Hindlimb muscle (tissue), 1 donor: ENCODE measurements at regions not wholly inside any gene's neighbourhood (a gene's known extent, or its start where the extent isn't known, plus 50 kb on each side); places are given as distances from the start of the nearest gene placed in this dataset.

Source experiments
- DNase-seq: peaks from one replicate; pipeline ENCODE4 v3.0.0-alpha.2; 2013

- no peak for DNase-seq
Observed at GRCh38 chr5:121752149-121752548, 99.5 kb upstream of the FTMT start.

GRCh38 chr5:121755266-121755665, 96.4 kb upstream of the FTMT start:
- DNase-seq: no peak

- no peak for DNase-seq
Observed at GRCh38 chr5:121757753-121758152, 93.9 kb upstream of the FTMT start.

DNA sequence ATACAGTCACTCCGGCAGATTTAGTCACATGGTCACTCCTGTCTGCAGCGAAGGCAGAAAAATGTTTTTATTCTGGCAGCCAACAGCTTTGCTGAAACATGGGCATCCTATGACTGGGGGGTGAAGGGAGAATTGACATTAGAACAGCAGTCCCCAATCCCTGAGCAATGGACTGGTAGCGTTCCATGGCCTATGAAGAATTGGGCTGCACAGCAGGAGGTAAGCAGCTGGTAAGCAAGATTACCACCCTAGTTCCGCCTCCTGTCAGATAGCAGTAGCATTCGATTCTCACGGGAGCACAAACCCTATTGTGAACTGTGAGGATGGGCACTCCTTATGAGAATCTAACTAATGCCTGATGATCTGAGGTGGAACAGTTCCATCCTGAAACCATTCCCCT, 93.1 kb upstream of the FTMT start:
- DNase-seq: no peak

GRCh38 chr5:121762426-121762825, 89.3 kb upstream of the FTMT start:
- DNase-seq: no peak

- DNase-seq: no peak
Observed at GRCh38 chr5:121763665-121764064, 88.0 kb upstream of the FTMT start.

DNA sequence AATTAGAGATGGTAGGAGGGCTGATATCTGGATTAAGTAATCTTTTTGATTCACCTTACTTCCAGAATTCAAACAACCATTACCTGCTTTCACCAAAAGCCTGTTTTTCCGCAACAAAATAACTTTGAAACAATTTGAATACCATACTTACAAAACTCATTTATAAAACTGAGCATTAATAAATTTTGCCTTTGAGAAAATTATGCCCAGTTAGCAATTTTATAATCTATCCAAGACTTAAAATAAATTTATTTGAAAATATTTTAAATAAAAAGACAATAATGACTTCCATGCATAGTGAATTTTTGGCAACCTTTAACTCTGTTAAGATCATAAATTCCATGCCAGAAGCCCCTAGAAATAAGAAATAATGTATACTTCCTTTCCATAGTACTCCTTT, 71.3 kb upstream of the FTMT start:
- no peak for DNase-seq

- DNase-seq: no peak
Observed at GRCh38 chr5:121783700-121784099, 68.0 kb upstream of the FTMT start.

DNA sequence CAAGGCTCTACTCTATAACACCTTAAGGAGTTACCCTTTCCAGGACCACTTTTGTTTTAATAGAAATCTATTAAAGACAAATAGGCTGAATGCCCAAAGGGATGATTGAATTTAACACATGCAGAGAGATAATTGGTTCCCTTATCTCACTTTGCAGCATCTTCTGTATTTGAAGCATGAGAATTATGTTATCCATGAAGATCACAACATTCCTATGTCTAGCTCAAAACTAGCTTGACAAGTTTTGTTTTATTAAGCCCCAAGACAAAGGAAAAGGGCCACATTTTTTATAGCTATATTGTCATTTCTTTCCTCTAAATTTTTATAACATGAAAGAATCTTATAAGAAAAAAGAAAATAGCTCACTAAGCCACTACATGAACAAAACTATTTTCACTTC, 57.9 kb upstream of the FTMT start:
- DNase-seq: no peak

- DNase-seq: no peak
Observed at GRCh38 chr5:121795511-121795910, 56.2 kb upstream of the FTMT start.

DNA sequence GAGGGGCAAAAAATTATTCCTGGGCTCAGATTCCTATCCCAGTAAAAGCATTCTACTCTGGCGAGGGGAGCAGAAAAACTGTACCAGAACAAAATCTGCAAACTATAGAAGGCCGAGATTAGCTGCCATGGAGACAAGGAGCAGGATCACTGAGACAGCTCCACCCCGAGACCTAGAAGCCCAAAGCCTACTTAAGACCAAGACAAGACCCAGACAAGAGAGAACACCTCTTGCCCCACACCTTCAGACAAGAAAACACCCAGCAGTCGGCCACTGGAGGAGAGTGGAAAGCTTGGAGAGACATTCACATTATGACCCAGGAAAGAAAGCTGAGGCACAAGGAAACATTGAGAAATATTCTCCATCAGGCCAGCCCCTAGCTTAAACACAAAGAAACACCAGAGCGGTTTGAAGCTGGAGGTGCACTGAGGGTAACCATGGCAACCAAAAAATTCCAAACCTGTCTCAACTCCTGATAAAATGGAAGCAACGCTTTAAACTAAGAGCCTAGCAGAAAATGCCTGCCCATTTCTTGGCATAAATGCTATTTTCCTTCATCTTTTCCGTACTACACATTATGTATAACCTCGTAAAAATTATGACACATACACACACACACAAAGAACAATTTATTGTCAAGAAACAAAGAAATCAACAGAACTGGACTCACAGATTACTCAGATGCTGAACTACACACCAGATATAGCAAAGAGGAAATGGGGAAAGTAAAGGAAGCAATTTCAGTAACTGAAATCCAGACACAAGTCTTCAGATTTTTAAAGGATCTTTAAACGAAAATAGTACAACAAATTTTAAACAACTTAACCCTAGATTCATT, 53.8 kb upstream of the FTMT start:
- no peak for DNase-seq
